ENCODE measurements at regions not wholly inside any gene's neighbourhood (a gene's known extent, or its start where the extent isn't known, plus 50 kb on each side); places are given as distances from the start of the nearest gene placed in this dataset.

- TF ChIP-seq CTCF (IDR thresholded peaks at IDR 0.05; ENCODE audit: insufficient read depth, low read length) = no peak
- no peak for TF ChIP-seq POLR2AphosphoS5 (IDR thresholded peaks at IDR 0.05; ENCODE audit: low read depth)
- TF ChIP-seq GABPA (IDR thresholded peaks at IDR 0.05; ENCODE audit: low read depth) = no peak
Observed at GRCh38 chr5:96177303-96177869, 215.7 kb upstream of the ELL2 start.
